GM18505 (cell line): ENCODE measurements at regions not wholly inside any gene's neighbourhood (a gene's known extent, or its start where the extent isn't known, plus 50 kb on each side); places are given as distances from the start of the nearest gene placed in this dataset.

ENCODE experiments used
- ATAC-seq: cut with Tn5 transposase; IDR thresholded peaks from one replicate; pipeline ENCODE4 v1.9.1; 2021; ENCODE audit not compliant: unreplicated experiment
- POLR2A ChIP-seq: IDR thresholded peaks from 4 replicates; pipeline ENCODE4 v1.6.1; 2011; ENCODE audit warnings: borderline replicate concordance; ENCODE audit not compliant: insufficient read depth, insufficient read length; ENCODE audit errors: extremely low read depth

- no peak for TF ChIP-seq POLR2A
- ATAC-seq = no peak
Measured at GRCh38 chr14:83320837-83321236, 1787.2 kb upstream of the SEL1L start.

- no peak for TF ChIP-seq POLR2A
- ATAC-seq = no peak
Measured at GRCh38 chr14:83331513-83331912, 1797.9 kb upstream of the SEL1L start.

- ATAC-seq = no peak
- no peak for TF ChIP-seq POLR2A
Measured at GRCh38 chr14:83342590-83342989, 1808.9 kb upstream of the SEL1L start.

GRCh38 chr14:83347874-83348273 lies 1814.2 kb upstream of the SEL1L start:
- no peak for TF ChIP-seq POLR2A
- ATAC-seq = no peak

- TF ChIP-seq POLR2A = no peak
- no peak for ATAC-seq
Measured at GRCh38 chr14:83355609-83356008, 1822.0 kb upstream of the SEL1L start.

- TF ChIP-seq POLR2A = no peak
- no peak for ATAC-seq
Measured at GRCh38 chr14:83356080-83356479, 1822.4 kb upstream of the SEL1L start.

- no peak for TF ChIP-seq POLR2A
- ATAC-seq = no peak
Measured at GRCh38 chr14:83372271-83372670, 1838.6 kb upstream of the SEL1L start.

GRCh38 chr14:83379436-83379835 lies 1845.8 kb upstream of the SEL1L start:
- no peak for TF ChIP-seq POLR2A
- no peak for ATAC-seq

- TF ChIP-seq POLR2A = no peak
- no peak for ATAC-seq
Measured at GRCh38 chr14:83384253-83384652, 1850.6 kb upstream of the SEL1L start.

GRCh38 chr14:83395321-83395720 lies 1861.7 kb upstream of the SEL1L start:
- ATAC-seq = no peak
- no peak for TF ChIP-seq POLR2A

- TF ChIP-seq POLR2A = no peak
- no peak for ATAC-seq
Measured at GRCh38 chr14:83416476-83416875, 1882.8 kb upstream of the SEL1L start.

- no peak for ATAC-seq
- no peak for TF ChIP-seq POLR2A
Measured at GRCh38 chr14:83419420-83419819, 1885.8 kb upstream of the SEL1L start.

GRCh38 chr14:83421711-83422110 lies 1888.1 kb upstream of the SEL1L start:
- no peak for ATAC-seq
- TF ChIP-seq POLR2A = no peak

- no peak for ATAC-seq
- TF ChIP-seq POLR2A = no peak
Measured at GRCh38 chr14:83425138-83425537, 1891.5 kb upstream of the SEL1L start.

GRCh38 chr14:83425706-83426105 lies 1892.1 kb upstream of the SEL1L start:
- TF ChIP-seq POLR2A = no peak
- ATAC-seq = no peak
